ENCODE measurements at regions not wholly inside any gene's neighbourhood (a gene's known extent, or its start where the extent isn't known, plus 50 kb on each side); places are given as distances from the start of the nearest gene placed in this dataset.

DNA sequence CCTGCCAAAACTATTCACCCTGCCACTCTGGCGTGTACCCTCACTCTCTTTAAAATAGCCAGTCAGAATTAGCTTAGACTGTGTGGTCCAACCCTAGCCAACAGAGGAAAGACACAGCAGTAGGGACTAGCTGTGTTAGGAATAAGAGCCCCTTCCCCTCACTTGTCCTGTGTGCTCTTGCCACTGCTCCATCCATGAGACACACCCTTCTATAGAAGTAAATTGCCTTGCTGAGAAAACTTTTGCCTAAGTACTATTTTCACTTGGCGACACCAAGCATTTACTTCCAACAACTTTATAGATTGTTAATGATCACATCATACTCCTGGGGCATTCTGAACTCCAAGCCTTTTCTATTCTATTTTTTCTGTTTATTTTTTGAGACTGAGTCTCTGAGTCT is 170.2 kb upstream of the TRIM24 start:
- no peaks in the 10 kb centered on the region for H3K9me1 ChIP-seq (ENCODE audit: insufficient read depth, low read length)
- no peak overlapping the region for H3K23ac ChIP-seq (ENCODE audit: low read depth, low read length)
- no peak overlapping the region for H3K4me2 ChIP-seq (ENCODE audit: low read depth, low read length)
- CTCF ChIA-PET = no interaction called here
- H3K18ac ChIP-seq (ENCODE audit: low read depth, low read length) = no peak overlapping the region
- H3K27me3 ChIP-seq (ENCODE audit: control insufficient read depth, insufficient read depth, low read length) = no peaks in the 10 kb centered on the region
- no peak overlapping the region for H2BK20ac ChIP-seq (ENCODE audit: low read depth, low read length)
- in situ Hi-C loops (cut with MboI; ENCODE audit: low sequenced_read_pairs) (no loop called here), intact Hi-C loops (cut with micrococcal nuclease) (no loop called here), dilution Hi-C loops (cut with HindIII; ENCODE audit: low sequenced_read_pairs, unreplicated experiment) (no loop called here)
- no peak overlapping the region for H3K56ac ChIP-seq (ENCODE audit: extremely low read depth, insufficient read depth, low read length)
- no peak overlapping the region for H2BK5ac ChIP-seq (ENCODE audit: low read depth, low read length, poor library complexity, severe bottlenecking)
- POLR2A ChIA-PET (ENCODE audit: unreplicated experiment) = no interaction called here
- no peak overlapping the region for H4K8ac ChIP-seq (ENCODE audit: low read depth in 2 of 2, low read length in 2 of 2)
- no peaks in the 10 kb centered on the region for H3K36me3 ChIP-seq (ENCODE audit: control insufficient read depth, insufficient read depth, low read length)
- WGBS, 2 experiments (ENCODE audit: extremely low coverage in 2 of 2, insufficient read length in 1 of 2) = no CpG with 5 or more reads among the region's 2 CpGs
- DNase-seq (no peak), ATAC-seq (ENCODE audit: low read depth) (no peak)
- H4K5ac ChIP-seq (ENCODE audit: low read depth, low read length) = no peak overlapping the region
- H3K79me1 ChIP-seq (ENCODE audit: low read depth in 1 of 2, low read length in 2 of 2) = no peaks in the 10 kb centered on the region
- TF ChIP-seq RAD21 (IDR thresholded peaks at IDR 0.05; ENCODE audit: low read length) (no peak), MAZ (IDR thresholded peaks at IDR 0.05; ENCODE audit: borderline replicate concordance, low read depth, low read length) (no peak), NFE2L2 (IDR thresholded peaks at IDR 0.05; ENCODE audit: low read depth, low read length) (no peak), MAFK (IDR thresholded peaks at IDR 0.05; ENCODE audit: low read depth, low read length) (no peak), ELK1 (IDR thresholded peaks at IDR 0.05; ENCODE audit: borderline replicate concordance, low read depth, low read length) (no peak), CHD1 (IDR thresholded peaks at IDR 0.05; ENCODE audit: low read depth, low read length) (no peak), MXI1 (IDR thresholded peaks at IDR 0.05; ENCODE audit: borderline replicate concordance, low read depth, low read length) (no peak), BHLHE40 (IDR thresholded peaks at IDR 0.05; ENCODE audit: low read depth, low read length) (no peak), RFX5 (IDR thresholded peaks at IDR 0.05; ENCODE audit: low read depth, low read length) (no peak), FOS (IDR thresholded peaks at IDR 0.05; ENCODE audit: low read depth, low read length) (no peak), POLR2A (IDR thresholded peaks at IDR 0.05; ENCODE audit: low read depth, low read length) (no peak), SMC3 (IDR thresholded peaks at IDR 0.05; ENCODE audit: low read depth, low read length) (no peak), CEBPB (IDR thresholded peaks at IDR 0.05; ENCODE audit: low read depth, low read length) (no peak), RCOR1 (IDR thresholded peaks at IDR 0.05; ENCODE audit: insufficient replicate concordance, low read length) (no peak)
- TF ChIP-seq, protein P1, sequence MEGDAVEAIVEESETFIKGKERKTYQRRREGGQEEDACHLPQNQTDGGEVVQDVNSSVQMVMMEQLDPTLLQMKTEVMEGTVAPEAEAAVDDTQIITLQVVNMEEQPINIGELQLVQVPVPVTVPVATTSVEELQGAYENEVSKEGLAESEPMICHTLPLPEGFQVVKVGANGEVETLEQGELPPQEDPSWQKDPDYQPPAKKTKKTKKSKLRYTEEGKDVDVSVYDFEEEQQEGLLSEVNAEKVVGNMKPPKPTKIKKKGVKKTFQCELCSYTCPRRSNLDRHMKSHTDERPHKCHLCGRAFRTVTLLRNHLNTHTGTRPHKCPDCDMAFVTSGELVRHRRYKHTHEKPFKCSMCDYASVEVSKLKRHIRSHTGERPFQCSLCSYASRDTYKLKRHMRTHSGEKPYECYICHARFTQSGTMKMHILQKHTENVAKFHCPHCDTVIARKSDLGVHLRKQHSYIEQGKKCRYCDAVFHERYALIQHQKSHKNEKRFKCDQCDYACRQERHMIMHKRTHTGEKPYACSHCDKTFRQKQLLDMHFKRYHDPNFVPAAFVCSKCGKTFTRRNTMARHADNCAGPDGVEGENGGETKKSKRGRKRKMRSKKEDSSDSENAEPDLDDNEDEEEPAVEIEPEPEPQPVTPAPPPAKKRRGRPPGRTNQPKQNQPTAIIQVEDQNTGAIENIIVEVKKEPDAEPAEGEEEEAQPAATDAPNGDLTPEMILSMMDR (conservative IDR thresholded peaks at IDR 0.05; ENCODE audit: low read depth, low read length) = no peak
- TF ChIP-seq, protein P2, sequence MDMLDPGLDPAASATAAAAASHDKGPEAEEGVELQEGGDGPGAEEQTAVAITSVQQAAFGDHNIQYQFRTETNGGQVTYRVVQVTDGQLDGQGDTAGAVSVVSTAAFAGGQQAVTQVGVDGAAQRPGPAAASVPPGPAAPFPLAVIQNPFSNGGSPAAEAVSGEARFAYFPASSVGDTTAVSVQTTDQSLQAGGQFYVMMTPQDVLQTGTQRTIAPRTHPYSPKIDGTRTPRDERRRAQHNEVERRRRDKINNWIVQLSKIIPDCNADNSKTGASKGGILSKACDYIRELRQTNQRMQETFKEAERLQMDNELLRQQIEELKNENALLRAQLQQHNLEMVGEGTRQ (IDR thresholded peaks at IDR 0.05; ENCODE audit: low read depth, low read length) = no peak
- no peaks in the 10 kb centered on the region for H4K20me1 ChIP-seq (ENCODE audit: insufficient read depth, low read length)
- H3K4me3 ChIP-seq (ENCODE audit: insufficient read depth, low read depth, low read length) = no peak overlapping the region
- no peak overlapping the region for H2AK9ac ChIP-seq (replicated peaks; ENCODE audit: low read depth, low read length, poor library complexity)
- no TSS peak for BruUV-seq (replicated peaks)
- no peak overlapping the region for H3K27ac ChIP-seq (ENCODE audit: insufficient read depth, low read length)
- no peaks in the 10 kb centered on the region for H3K4me1 ChIP-seq (ENCODE audit: control insufficient read depth, insufficient read depth, low read length)
- H2BK15ac ChIP-seq (ENCODE audit: low read depth, low read length) = no peak overlapping the region
- no peak overlapping the region for H2AFZ ChIP-seq (replicated peaks; ENCODE audit: low read length, poor library complexity)
- no peak overlapping the region for H3K9ac ChIP-seq (ENCODE audit: low read depth, low read length)
- H3K9me3 ChIP-seq (ENCODE audit: control insufficient read depth, insufficient read depth, low read length) = peaks cover 14% of the 10 kb centered on the region
- no peak overlapping the region for H2BK120ac ChIP-seq (ENCODE audit: low read depth, low read length)
- H2AK5ac ChIP-seq (ENCODE audit: low read depth, low read length) = no peak overlapping the region
- H3K14ac ChIP-seq (replicated peaks; ENCODE audit: low read depth, low read length) = no peak overlapping the region
- H3K4ac ChIP-seq (ENCODE audit: low read depth, low read length) = no peak overlapping the region
- no peak overlapping the region for H4K91ac ChIP-seq (ENCODE audit: insufficient read depth, low read depth, low read length)

All from IMR-90 (cell line).